HCT116 (cell line): ENCODE measurements at regions not wholly inside any gene's neighbourhood (a gene's known extent, or its start where the extent isn't known, plus 50 kb on each side); places are given as distances from the start of the nearest gene placed in this dataset.

Source experiments
- ATAC-seq: fragments of 200-7000 bp; cut with Tn5 transposase; 2 replicates; pipeline ENCODE4 v1.9.1; 2020; ENCODE audit warnings: mild to moderate bottlenecking, moderate library complexity
- BruUV-seq: library from RNA; stranded (reverse); fragments of 400-500 nt; replicated peaks from 2 replicates; lab custom pipeline; 2021; lab: Mats Ljungman, UMichigan
- CTCF ChIA-PET: fragments of 300-600 bp; sonication (Branson Sonifier 250); formaldehyde crosslinking; loops from one replicate; lab custom pipeline; 2021; ENCODE audit warnings: antibody characterized with exemption; lab: Charles Lee
- POLR2A ChIA-PET: fragments of 300-600, 350-600 bp; sonication (Branson Sonifier 250); formaldehyde crosslinking; loops from one replicate; lab custom pipeline; 2021; ENCODE audit warnings: antibody characterized with exemption; lab: Charles Lee
- RAD21 ChIA-PET, 2 experiments: fragments of 300-600 bp; sonication (Branson Sonifier 250); formaldehyde crosslinking; loops; one replicate each; lab custom pipeline; 2023; ENCODE audit warnings: low total read pairs in 2 of 2; ENCODE audit not compliant: uncharacterized antibody in 2 of 2, unreplicated experiment in 2 of 2, low non-redundant PET in 1 of 2; lab: Charles Lee
- DNase-seq: peaks from one replicate; pipeline ENCODE4 v3.0.0-alpha.2; 2010; ENCODE audit warnings: low read depth, low spot score
- H2AFZ ChIP-seq: fragments of 200-600 bp; shearing (Covaris generic), sonication (generic); 2 replicates; pipeline ENCODE4 v1.6.1; 2017; ENCODE audit warnings: low read depth, mixed run types, mixed read lengths, antibody characterized with exemption, low read length; ENCODE audit not compliant: poor library complexity, severe bottlenecking
- H3K27ac ChIP-seq: 2 replicates; pipeline ENCODE4 v1.5.1; 2012; ENCODE audit warnings: low read depth, low read length
- H3K27me3 ChIP-seq: fragments of 200-600 bp; sonication (generic); 2 replicates; pipeline ENCODE4 v1.6.1; 2016; ENCODE audit warnings: mixed run types, low read length, mixed read lengths; ENCODE audit not compliant: insufficient read depth
- H3K36me3 ChIP-seq, 2 experiments: fragments of 200-500 bp in 1 of 2; fragments of 200-600 bp in 1 of 2; sonication (Bioruptor generic) in 1 of 2; sonication (generic) in 1 of 2; 2 replicates each; pipeline versions ENCODE4 v1.5.1 to v1.6.1; 2014 to 2016; ENCODE audit warnings: low read length in 2 of 2, inconsistent platforms in 1 of 2, mixed read lengths in 1 of 2, mixed run types in 1 of 2; ENCODE audit not compliant: insufficient read depth in 2 of 2, control insufficient read depth in 1 of 2
- H3K4me1 ChIP-seq, 2 experiments: fragments of 200-600 bp in 1 of 2; sonication (generic) in 1 of 2; 2 replicates each; pipeline versions ENCODE4 v1.5.1 to v1.6.1; 2012 to 2017; ENCODE audit warnings: low read length in 2 of 2, inconsistent platforms in 1 of 2, mild to moderate bottlenecking in 1 of 2, mixed read lengths in 1 of 2, mixed run types in 1 of 2, moderate library complexity in 1 of 2; ENCODE audit not compliant: insufficient read depth in 2 of 2, control insufficient read depth in 1 of 2
- H3K4me2 ChIP-seq: fragments of 200-600 bp; sonication (generic); 2 replicates; pipeline ENCODE4 v1.6.1; 2017; ENCODE audit warnings: mixed run types, low read length, mixed read lengths
- H3K4me3 ChIP-seq, 2 experiments: fragments of 200-600 bp in 1 of 2; sonication (generic) in 1 of 2; replicated peaks in 1 of 2; 2 replicates each; pipeline ENCODE4 v1.5.1; 2011 to 2016; ENCODE audit warnings: low read length in 2 of 2, control low read depth in 1 of 2, low read depth in 1 of 2, mild to moderate bottlenecking in 1 of 2, mixed read lengths in 1 of 2, mixed run types in 1 of 2
- H3K79me2 ChIP-seq: fragments of 200-600 bp; sonication (generic); 2 replicates; pipeline ENCODE4 v1.6.1; 2017; ENCODE audit warnings: mild to moderate bottlenecking, mixed run types, low read length, moderate library complexity, mixed read lengths; ENCODE audit not compliant: insufficient read depth
- H3K9ac ChIP-seq: fragments of 200-600 bp; sonication (generic); 2 replicates; pipeline ENCODE4 v1.6.1; 2016; ENCODE audit warnings: low read length, mixed read lengths
- H3K9me2 ChIP-seq: fragments of 200-600 bp; sonication (generic), shearing (Covaris generic); 2 replicates; pipeline ENCODE4 v1.6.1; 2017; ENCODE audit warnings: mixed run types, mild to moderate bottlenecking, moderate library complexity; ENCODE audit not compliant: insufficient read depth
- H3K9me3 ChIP-seq, 2 experiments: fragments of 200-500 bp in 1 of 2; fragments of 200-600 bp in 1 of 2; sonication (Bioruptor generic) in 1 of 2; sonication (generic) in 1 of 2; 2 replicates each; pipeline ENCODE4 v1.6.1; 2014 to 2017; ENCODE audit warnings: low read length in 2 of 2, mixed read lengths in 2 of 2, inconsistent platforms in 1 of 2, low read depth in 1 of 2, mild to moderate bottlenecking in 1 of 2, mixed run types in 1 of 2, moderate library complexity in 1 of 2; ENCODE audit not compliant: control insufficient read depth in 1 of 2, insufficient read depth in 1 of 2
- H4K20me1 ChIP-seq: fragments of 200-600 bp; sonication (generic), shearing (Covaris generic); 2 replicates; pipeline ENCODE4 v1.6.1; 2017; ENCODE audit warnings: mixed run types, mild to moderate bottlenecking, moderate library complexity; ENCODE audit not compliant: insufficient read depth
- ATF3 ChIP-seq: IDR thresholded peaks from 2 replicates; pipeline ENCODE4 v1.6.1; 2012
- CBX3 ChIP-seq: IDR thresholded peaks from 2 replicates; pipeline ENCODE4 v1.6.1; 2012; ENCODE audit warnings: low read depth
- CEBPB ChIP-seq: IDR thresholded peaks from 2 replicates; pipeline ENCODE4 v1.6.1; 2012; ENCODE audit warnings: low read depth
- CTCF ChIP-seq, 3 experiments: fragments of 200-600 bp in 1 of 3; sonication (generic) in 1 of 3; IDR thresholded peaks in 2 of 3; conservative IDR thresholded peaks in 1 of 3; 2 replicates each; pipeline ENCODE4 v1.5.1; 2012 to 2017; ENCODE audit warnings: low read depth in 2 of 3, low read length in 2 of 3, antibody characterized with exemption in 1 of 3, borderline replicate concordance in 1 of 3, control low read depth in 1 of 3, mild to moderate bottlenecking in 1 of 3, mixed read lengths in 1 of 3, mixed run types in 1 of 3, moderate library complexity in 1 of 3; ENCODE audit not compliant: insufficient read depth in 1 of 3
- EGR1 ChIP-seq: IDR thresholded peaks from 2 replicates; pipeline ENCODE4 v1.6.1; 2012; ENCODE audit warnings: low read depth
- EZH2phosphoT487 ChIP-seq: fragments of 200-600 bp; IDR thresholded peaks from 2 replicates; pipeline ENCODE4 v1.6.1; 2018; ENCODE audit warnings: antibody characterized with exemption, borderline replicate concordance
- JUND ChIP-seq: IDR thresholded peaks from 2 replicates; pipeline ENCODE4 v1.6.1; 2012
- MAX ChIP-seq: IDR thresholded peaks from 2 replicates; pipeline ENCODE4 v1.6.1; 2012
- POLR2A ChIP-seq: IDR thresholded peaks from 2 replicates; pipeline ENCODE4 v1.7.0; 2011; ENCODE audit warnings: borderline replicate concordance; ENCODE audit not compliant: insufficient read depth, insufficient read length; ENCODE audit errors: extremely low read depth
- RAD21 ChIP-seq: IDR thresholded peaks from 2 replicates; pipeline ENCODE4 v1.6.1; 2012; ENCODE audit warnings: low read depth, mild to moderate bottlenecking
- SIN3A ChIP-seq: IDR thresholded peaks from 2 replicates; pipeline ENCODE4 v1.6.1; 2012; ENCODE audit warnings: low read depth
- SP1 ChIP-seq: IDR thresholded peaks from 2 replicates; pipeline ENCODE4 v1.6.1; 2012; ENCODE audit warnings: low read depth
- SRF ChIP-seq: IDR thresholded peaks from 2 replicates; pipeline ENCODE4 v1.6.1; 2012; ENCODE audit warnings: low read depth
- TCF7L2 ChIP-seq: IDR thresholded peaks from 2 replicates; pipeline ENCODE4 v1.7.0; 2011; ENCODE audit warnings: borderline replicate concordance, inconsistent platforms; ENCODE audit not compliant: insufficient read depth, insufficient read length; ENCODE audit errors: extremely low read depth
- YY1 ChIP-seq: IDR thresholded peaks from 2 replicates; pipeline ENCODE4 v1.6.1; 2011; ENCODE audit warnings: low read length, low read depth, moderate library complexity, mild to moderate bottlenecking; ENCODE audit not compliant: insufficient replicate concordance; ENCODE audit errors: extremely low read depth
- ZNF274 ChIP-seq: fragments of 200-500 bp; sonication (Bioruptor generic); IDR thresholded peaks from 2 replicates; pipeline ENCODE4 v1.6.1; 2014; ENCODE audit warnings: mild to moderate bottlenecking, low read depth, low read length, inconsistent platforms
- intact Hi-C: fragments of 100-400 bp; cut with micrococcal nuclease; formaldehyde crosslinking; loops from 2 replicates; pipeline ENCODE4 v1.10.0; 2022

GRCh38 chr5:60485361-60485760 lies 214.6 kb downstream of the DEPDC1B start:
- Histone ChIP-seq H3K36me3 (no peaks in the 10 kb centered on the region), H3K4me2 (no peak overlapping the region), H3K27ac (no peak overlapping the region), H4K20me1 (no peaks in the 10 kb centered on the region), H3K4me1 (no peaks in the 10 kb centered on the region), H3K9me2 (no peaks in the 10 kb centered on the region), H3K9ac (no peak overlapping the region), H2AFZ (no peak overlapping the region), H3K4me3 (no peak overlapping the region), H3K27me3 (peaks cover 51% of the 10 kb centered on the region), H3K9me3 (no peaks in the 10 kb centered on the region), H3K79me2 (no peaks in the 10 kb centered on the region)
- ATAC-seq (no peak), DNase-seq (no peak)
- no peak for TF ChIP-seq ZNF274
- no peak for TF ChIP-seq CEBPB
- ChIA-PET CTCF (no interaction called here), RAD21 (no interaction called here), POLR2A (no interaction called here)
- intact Hi-C loops, result no loop called here
- no TSS peak for BruUV-seq

GRCh38 chr5:60483050-60483449 lies 216.9 kb downstream of the DEPDC1B start:
- no peak overlapping the region for H3K9ac ChIP-seq
- H3K36me3 ChIP-seq, result no peaks in the 10 kb centered on the region
- no peak overlapping the region for H3K4me3 ChIP-seq
- no peaks in the 10 kb centered on the region for H3K9me2 ChIP-seq
- H2AFZ ChIP-seq, result no peak overlapping the region
- H3K9me3 ChIP-seq, result no peaks in the 10 kb centered on the region
- no peaks in the 10 kb centered on the region for H3K79me2 ChIP-seq
- no peaks in the 10 kb centered on the region for H3K4me1 ChIP-seq
- H3K27ac ChIP-seq, result no peak overlapping the region
- H4K20me1 ChIP-seq, result no peaks in the 10 kb centered on the region
- TF ChIP-seq EZH2phosphoT487, result no peak
- no peak for TF ChIP-seq ZNF274
- TF ChIP-seq SP1, result no peak
- TF ChIP-seq RAD21, result no peak
- no peak for TF ChIP-seq SRF
- TF ChIP-seq JUND, result no peak
- TF ChIP-seq YY1, result no peak
- TF ChIP-seq SIN3A, result no peak
- TF ChIP-seq CTCF (IDR thresholded peaks at IDR 0.05 in 2 of 3, conservative IDR thresholded peaks at IDR 0.05 in 1 of 3; ENCODE audit: borderline replicate concordance in 1 of 3, insufficient read depth in 1 of 3, low read depth in 2 of 3, low read length in 2 of 3), result no peak
- TF ChIP-seq CBX3, result no peak
- no peak for TF ChIP-seq TCF7L2
- TF ChIP-seq EGR1, result no peak
- no peak for TF ChIP-seq POLR2A
- TF ChIP-seq MAX, result no peak
- no peak for TF ChIP-seq ATF3
- ChIA-PET RAD21 (no interaction called here), CTCF (no interaction called here), POLR2A (no interaction called here)
- H3K4me2 ChIP-seq, result no peak overlapping the region
- DNase-seq (no peak), ATAC-seq (no peak)
- intact Hi-C loops, result no loop called here
- no TSS peak for BruUV-seq
- H3K27me3 ChIP-seq, result peaks cover 39% of the 10 kb centered on the region
